H1 (cell line): ENCODE measurements at regions not wholly inside any gene's neighbourhood (a gene's known extent, or its start where the extent isn't known, plus 50 kb on each side); places are given as distances from the start of the nearest gene placed in this dataset.

Experiments
- HDAC2 ChIP-seq, 2 experiments: fragments of 300-600 bp in 1 of 2; sonication (generic) in 1 of 2; IDR thresholded peaks; 2 replicates each; pipeline ENCODE4 v1.6.1; 2011 to 2012; ENCODE audit warnings: low read depth in 2 of 2, low read length in 2 of 2, mild to moderate bottlenecking in 2 of 2, moderate library complexity in 2 of 2, borderline replicate concordance in 1 of 2, inconsistent platforms in 1 of 2
- TBP ChIP-seq: IDR thresholded peaks from 2 replicates; pipeline ENCODE4 v1.6.1; 2011; ENCODE audit warnings: low read depth, low read length, improper control_type of control experiment

DNA sequence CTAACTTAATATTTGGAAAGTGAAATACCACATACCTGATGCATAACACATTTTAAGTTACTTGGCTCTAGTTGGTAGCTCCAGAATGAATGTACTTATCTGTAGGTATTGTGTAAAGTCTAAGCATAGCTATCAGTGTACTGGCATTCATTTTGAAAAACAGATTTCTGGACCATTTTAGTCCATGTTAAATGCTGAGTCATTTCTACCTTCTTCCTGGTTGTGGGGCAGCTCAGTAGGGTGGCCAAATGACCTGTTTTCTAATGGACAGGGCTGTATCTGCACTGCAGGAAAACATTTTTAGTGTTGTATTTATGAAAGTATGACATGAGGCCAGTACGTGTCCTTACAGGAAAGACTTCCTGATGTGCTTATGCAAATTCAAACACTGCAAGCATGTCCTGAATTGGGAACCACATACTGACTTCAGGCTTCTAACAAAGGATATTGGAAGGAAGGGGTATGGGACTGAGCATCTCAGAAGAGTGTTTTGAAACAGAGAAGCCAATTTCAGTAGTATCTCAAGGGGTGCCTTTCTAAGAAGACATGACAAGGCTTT, 300.3 kb upstream of the B3GALT2 start (continued):
- TF ChIP-seq HDAC2 (IDR thresholded peaks at IDR 0.05; ENCODE audit: borderline replicate concordance in 1 of 2, low read depth in 2 of 2, low read length in 2 of 2): no peak
- no peak for TF ChIP-seq TBP
